Neuronal stem cell (in vitro differentiated cells): ENCODE measurements at regions not wholly inside any gene's neighbourhood (a gene's known extent, or its start where the extent isn't known, plus 50 kb on each side); places are given as distances from the start of the nearest gene placed in this dataset.
"Not testable (repeated sequence)": the region's sequence is repeated elsewhere in the genome, so short reads cannot be mapped to it uniquely, and the experiment has no call there.

Source experiments
- DNase-seq: peaks from one replicate; pipeline ENCODE4 v3.0.0-alpha.2; 2013; ENCODE audit warnings: low spot score
- H2AFZ ChIP-seq: one replicate; pipeline ENCODE4 v1.6.1; 2013; ENCODE audit warnings: mild to moderate bottlenecking, low read length, inconsistent platforms
- H2AK5ac ChIP-seq: 2 replicates; pipeline ENCODE4 v1.6.1; 2013; ENCODE audit warnings: low read depth, mild to moderate bottlenecking, inconsistent platforms, low read length, moderate library complexity, mixed read lengths
- H2BK120ac ChIP-seq: 2 replicates; pipeline ENCODE4 v1.6.1; 2013; ENCODE audit warnings: low read depth, mild to moderate bottlenecking, inconsistent platforms, low read length, moderate library complexity, mixed read lengths
- H2BK12ac ChIP-seq: one replicate; pipeline ENCODE4 v1.6.1; 2013; ENCODE audit warnings: low read length, inconsistent platforms
- H2BK15ac ChIP-seq: 2 replicates; pipeline ENCODE4 v1.6.1; 2013; ENCODE audit warnings: mild to moderate bottlenecking, low read length, inconsistent platforms, mixed read lengths
- H2BK5ac ChIP-seq: one replicate; pipeline ENCODE4 v1.6.1; 2013; ENCODE audit warnings: inconsistent platforms, mild to moderate bottlenecking, low read length, moderate library complexity
- H3K14ac ChIP-seq: one replicate; pipeline ENCODE4 v1.6.1; 2013; ENCODE audit warnings: low read length, inconsistent platforms
- H3K18ac ChIP-seq: 2 replicates; pipeline ENCODE4 v1.6.1; 2013; ENCODE audit warnings: low read length, inconsistent platforms
- H3K23ac ChIP-seq: 2 replicates; pipeline ENCODE4 v1.6.1; 2013; ENCODE audit warnings: low read depth, mild to moderate bottlenecking, mixed read lengths, low read length, inconsistent platforms; ENCODE audit not compliant: poor library complexity
- H3K27ac ChIP-seq: replicated peaks from 3 replicates; pipeline ENCODE4 v1.5.1; 2013; ENCODE audit warnings: low read length, inconsistent platforms
- H3K27me3 ChIP-seq, 3 experiments: 2 replicates each; pipeline ENCODE4 v1.6.1; 2013; ENCODE audit warnings: low read length in 3 of 3, mild to moderate bottlenecking in 2 of 3, inconsistent platforms in 1 of 3, low read depth in 1 of 3, mixed read lengths in 1 of 3, moderate library complexity in 1 of 3; ENCODE audit not compliant: control insufficient read depth in 3 of 3, insufficient read depth in 3 of 3
- H3K36me3 ChIP-seq, 2 donors: replicated peaks in 1 of 2; 2 replicates each; pipeline ENCODE4 v1.6.1; 2013; ENCODE audit warnings: low read length in 2 of 2; ENCODE audit not compliant: control insufficient read depth in 2 of 2, insufficient read depth in 2 of 2
- H3K4ac ChIP-seq: 2 replicates; pipeline ENCODE4 v1.6.1; 2013; ENCODE audit warnings: inconsistent platforms, mild to moderate bottlenecking, low read length, moderate library complexity
- H3K4me1 ChIP-seq, 2 donors: 1 replicate in 1 of 2; 2 replicates in 1 of 2; pipeline ENCODE4 v1.6.1; 2013; ENCODE audit warnings: low read length in 2 of 2, low read depth in 1 of 2; ENCODE audit not compliant: control insufficient read depth in 2 of 2, insufficient read depth in 1 of 2
- H3K4me2 ChIP-seq: one replicate; pipeline ENCODE4 v1.6.1; 2013; ENCODE audit warnings: mild to moderate bottlenecking, low read length, inconsistent platforms; ENCODE audit not compliant: insufficient read depth, poor library complexity, severe bottlenecking
- H3K4me3 ChIP-seq, 2 donors: 2 replicates each; pipeline ENCODE4 v1.5.1; 2013; ENCODE audit warnings: low read length in 2 of 2, mild to moderate bottlenecking in 2 of 2, inconsistent platforms in 1 of 2, moderate library complexity in 1 of 2
- H3K79me1 ChIP-seq: one replicate; pipeline ENCODE4 v1.6.1; 2013; ENCODE audit warnings: low read depth, mild to moderate bottlenecking, inconsistent platforms, low read length, moderate library complexity
- H3K9ac ChIP-seq: one replicate; pipeline ENCODE4 v1.6.1; 2013; ENCODE audit warnings: mild to moderate bottlenecking, low read depth, low read length, inconsistent platforms; ENCODE audit not compliant: poor library complexity
- H3K9me3 ChIP-seq, 2 donors: replicated peaks in 1 of 2; 2 replicates each; pipeline versions ENCODE3 to v1.6.1; 2013; ENCODE audit warnings: low read length in 2 of 2, mild to moderate bottlenecking in 2 of 2, inconsistent platforms in 1 of 2, low read depth in 1 of 2, mixed read lengths in 1 of 2, moderate library complexity in 1 of 2; ENCODE audit not compliant: control insufficient read depth in 2 of 2, insufficient read depth in 1 of 2
- H4K8ac ChIP-seq: one replicate; pipeline ENCODE4 v1.6.1; 2013; ENCODE audit warnings: low read depth, mild to moderate bottlenecking, inconsistent platforms, low read length, moderate library complexity
- H4K91ac ChIP-seq: one replicate; pipeline ENCODE4 v1.6.1; 2013; ENCODE audit warnings: low read length, low read depth, mild to moderate bottlenecking, inconsistent platforms; ENCODE audit not compliant: poor library complexity
- WGBS, 2 donors: extraction: QIAGEN DNeasy Blood & Tissue Kit; methylation state at CpG; one replicate each; pipeline ENCODE4 v1.1.7; 2013; ENCODE audit warnings: missing lambda C conversion rate in 2 of 2, mixed read lengths in 1 of 2; ENCODE audit not compliant: insufficient read length in 2 of 2, insufficient replicate concordance in 1 of 2; ENCODE audit errors: extremely low coverage in 2 of 2; 5-methylcytosine and 5-hydroxymethylcytosine counted together

GRCh38 chr6:56831334-56831733 is 123.6 kb upstream of the BEND6 start:
- no peak for DNase-seq
- Histone ChIP-seq H4K91ac (no peak overlapping the region), H3K23ac (no peak overlapping the region), H3K27me3 (no peaks in the 10 kb centered on the region), H2AK5ac (no peak overlapping the region), H2BK120ac (no peak overlapping the region), H3K79me1 (no peaks in the 10 kb centered on the region), H3K4me1 (peaks cover 0 to 5% of the 10 kb centered on the region in 2 donors), H4K8ac (no peak overlapping the region), H3K9ac (no peak overlapping the region), H3K14ac (no peak overlapping the region), H3K4me2 (no peak overlapping the region), H2AFZ (no peak overlapping the region), H3K27ac (no peak overlapping the region), H3K4me3 (no peak overlapping the region), H3K9me3 (peaks cover 0 to 2% of the 10 kb centered on the region in 2 donors), H2BK5ac (no peak overlapping the region), H3K36me3 (no peaks in the 10 kb centered on the region), H2BK12ac (no peak overlapping the region), H3K4ac (no peak overlapping the region), H3K18ac (no peak overlapping the region), H2BK15ac (no peak overlapping the region)
- WGBS, 2 donors = no CpG with 5 or more reads among the region's 2 CpGs

GRCh38 chr6:56827908-56828649 is 126.8 kb upstream of the BEND6 start:
- Histone ChIP-seq H2BK5ac (no peak overlapping the region), H3K9ac (no peak overlapping the region), H3K23ac (no peak overlapping the region), H4K91ac (no peak overlapping the region), H3K27me3 (no peaks in the 10 kb centered on the region), H3K36me3 (no peaks in the 10 kb centered on the region), H3K4ac (no peak overlapping the region), H3K4me1 (peaks cover 0 to 7% of the 10 kb centered on the region in 2 donors), H3K27ac (no peak overlapping the region), H3K4me2 (no peak overlapping the region), H2BK15ac (no peak overlapping the region), H4K8ac (no peak overlapping the region), H2AK5ac (no peak overlapping the region), H3K9me3 (peaks cover 0 to 2% of the 10 kb centered on the region in 2 donors), H2AFZ (no peak overlapping the region), H2BK120ac (no peak overlapping the region), H3K14ac (no peak overlapping the region), H3K79me1 (no peaks in the 10 kb centered on the region), H2BK12ac (no peak overlapping the region), H3K4me3 (no peak overlapping the region), H3K18ac (no peak overlapping the region)
- no peak for DNase-seq
- no CpG with 5 or more reads among the region's 2 CpGs for WGBS, 2 donors

DNA sequence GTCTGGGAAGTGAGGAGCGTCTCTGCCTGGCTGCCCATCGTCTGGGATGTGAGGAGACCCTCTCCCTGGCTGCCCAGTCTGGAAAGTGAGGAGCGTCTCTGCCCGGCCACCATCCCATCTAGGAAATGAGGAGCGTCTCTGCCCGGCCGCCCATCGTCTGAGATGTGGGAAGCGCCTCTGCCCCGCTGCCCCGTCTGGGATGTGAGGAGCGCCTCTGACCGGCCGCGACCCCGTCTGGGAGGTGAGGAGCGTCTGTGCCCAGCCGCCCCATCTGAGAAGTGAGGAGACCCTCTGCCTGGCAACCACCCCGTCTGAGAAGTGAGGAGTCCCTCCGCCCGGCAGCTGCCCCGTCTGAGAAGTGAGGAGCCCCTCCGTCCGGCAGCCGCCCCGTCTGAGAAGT is 130.5 kb upstream of the BEND6 start:
- H3K4me1 ChIP-seq = peaks cover 0 to 10% of the 10 kb centered on the region in 2 donors
- not testable (repeated sequence) for H4K91ac ChIP-seq, H4K8ac ChIP-seq, H3K79me1 ChIP-seq, DNase-seq, H3K27me3 ChIP-seq, H2BK15ac ChIP-seq, H2BK5ac ChIP-seq, H2BK120ac ChIP-seq, H3K9me3 ChIP-seq, H3K4me2 ChIP-seq, H2AK5ac ChIP-seq, H3K36me3 ChIP-seq, H2AFZ ChIP-seq, H3K23ac ChIP-seq, H3K14ac ChIP-seq, H3K4me3 ChIP-seq, H2BK12ac ChIP-seq, H3K9ac ChIP-seq, H3K27ac ChIP-seq, H3K4ac ChIP-seq
- WGBS, 2 donors = no CpG with 5 or more reads among the region's 26 CpGs
- H3K18ac ChIP-seq = peak overlapping the region; percentile 28

GRCh38 chr6:56821005-56821432 is 133.9 kb upstream of the BEND6 start:
- Histone ChIP-seq H3K9me3 (no peaks in the 10 kb centered on the region), H3K4me1 (peaks cover 4 to 9% of the 10 kb centered on the region in 2 donors), H2AK5ac (no peak overlapping the region), H3K9ac (no peak overlapping the region), H2BK15ac (no peak overlapping the region), H3K14ac (no peak overlapping the region), H3K4me3 (no peak overlapping the region), H4K8ac (no peak overlapping the region), H3K27me3 (no peaks in the 10 kb centered on the region), H2BK120ac (no peak overlapping the region), H3K27ac (no peak overlapping the region), H3K79me1 (no peaks in the 10 kb centered on the region), H3K4ac (no peak overlapping the region), H3K23ac (no peak overlapping the region), H4K91ac (no peak overlapping the region), H2BK12ac (no peak overlapping the region), H3K4me2 (no peak overlapping the region), H2AFZ (no peak overlapping the region), H2BK5ac (no peak overlapping the region), H3K36me3 (no peaks in the 10 kb centered on the region), H3K18ac (no peak overlapping the region)
- no CpG with 5 or more reads among the region's 3 CpGs for WGBS, 2 donors
- no peak for DNase-seq
